ENCODE measurements at regions not wholly inside any gene's neighbourhood (a gene's known extent, or its start where the extent isn't known, plus 50 kb on each side); places are given as distances from the start of the nearest gene placed in this dataset.

DNA sequence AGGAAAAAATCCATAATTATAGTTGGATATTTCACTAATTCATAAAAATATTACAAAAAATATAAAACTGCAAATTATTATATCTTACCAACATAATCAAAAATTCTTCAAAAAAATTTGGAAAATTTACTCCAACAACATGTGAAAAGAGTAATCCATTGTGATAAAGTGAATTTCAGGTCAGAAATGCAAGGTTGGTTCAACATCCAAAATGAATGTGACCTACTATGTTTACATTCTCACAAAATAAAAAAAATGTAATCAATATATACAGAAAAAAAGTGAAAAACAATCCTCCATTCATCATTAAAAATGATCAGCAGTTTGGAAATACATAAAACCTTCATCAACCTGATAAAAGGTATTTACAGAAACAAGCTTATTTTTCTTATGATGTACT lies 1252.2 kb downstream of the JRKL start:
- no peak overlapping the region for H3K4me2 ChIP-seq (ENCODE audit: control insufficient read depth, extremely low read depth, insufficient read depth, low read depth, low read length)
- no peak for TF ChIP-seq EZH2 (IDR thresholded peaks at IDR 0.05; ENCODE audit: low read length)
- TF ChIP-seq, protein P1, sequence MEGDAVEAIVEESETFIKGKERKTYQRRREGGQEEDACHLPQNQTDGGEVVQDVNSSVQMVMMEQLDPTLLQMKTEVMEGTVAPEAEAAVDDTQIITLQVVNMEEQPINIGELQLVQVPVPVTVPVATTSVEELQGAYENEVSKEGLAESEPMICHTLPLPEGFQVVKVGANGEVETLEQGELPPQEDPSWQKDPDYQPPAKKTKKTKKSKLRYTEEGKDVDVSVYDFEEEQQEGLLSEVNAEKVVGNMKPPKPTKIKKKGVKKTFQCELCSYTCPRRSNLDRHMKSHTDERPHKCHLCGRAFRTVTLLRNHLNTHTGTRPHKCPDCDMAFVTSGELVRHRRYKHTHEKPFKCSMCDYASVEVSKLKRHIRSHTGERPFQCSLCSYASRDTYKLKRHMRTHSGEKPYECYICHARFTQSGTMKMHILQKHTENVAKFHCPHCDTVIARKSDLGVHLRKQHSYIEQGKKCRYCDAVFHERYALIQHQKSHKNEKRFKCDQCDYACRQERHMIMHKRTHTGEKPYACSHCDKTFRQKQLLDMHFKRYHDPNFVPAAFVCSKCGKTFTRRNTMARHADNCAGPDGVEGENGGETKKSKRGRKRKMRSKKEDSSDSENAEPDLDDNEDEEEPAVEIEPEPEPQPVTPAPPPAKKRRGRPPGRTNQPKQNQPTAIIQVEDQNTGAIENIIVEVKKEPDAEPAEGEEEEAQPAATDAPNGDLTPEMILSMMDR (optimal IDR thresholded peaks at IDR 0.05 in 1 of 3, IDR thresholded peaks at IDR 0.05 in 1 of 3, conservative IDR thresholded peaks at IDR 0.05 in 1 of 3; ENCODE audit: extremely low read depth in 1 of 3, insufficient read depth in 2 of 3, low read length in 3 of 3): no peak
- H3K9ac ChIP-seq (ENCODE audit: control insufficient read depth, extremely low read depth, insufficient read depth, low read length): no peak overlapping the region
- no peaks in the 10 kb centered on the region for H3K9me1 ChIP-seq (ENCODE audit: control insufficient read depth, extremely low read depth, insufficient read depth, low read length)
- H3K27me3 ChIP-seq (ENCODE audit: control insufficient read depth, extremely low read depth, insufficient read depth, low read length): no peaks in the 10 kb centered on the region
- dilution Hi-C loops (cut with MboI; ENCODE audit: extremely low pct_ligation_motif_present, low sequenced_read_pairs): no loop called here
- no peak overlapping the region for H3K4me3 ChIP-seq (ENCODE audit: control insufficient read depth in 2 of 3, extremely low read depth in 1 of 3, insufficient read depth in 2 of 3, low read depth in 1 of 3, low read length in 3 of 3)
- no peak overlapping the region for H3K27ac ChIP-seq (ENCODE audit: control insufficient read depth, insufficient read depth, low read length)
- no peak for DNase-seq (ENCODE audit: low read depth, low spot score)
- no peaks in the 10 kb centered on the region for H3K4me1 ChIP-seq (ENCODE audit: control insufficient read depth, extremely low read depth, insufficient read depth, low read length)
- no peaks in the 10 kb centered on the region for H3K9me3 ChIP-seq (ENCODE audit: control insufficient read depth, low read depth, low read length)
- no peak overlapping the region for H2AFZ ChIP-seq (ENCODE audit: control insufficient read depth, low read length)
- no peak for FAIRE-seq
- no peaks in the 10 kb centered on the region for H3K79me2 ChIP-seq (ENCODE audit: control insufficient read depth, insufficient read depth, low read length)
- H3K36me3 ChIP-seq (ENCODE audit: control insufficient read depth in 2 of 2, extremely low read depth in 1 of 2, insufficient read depth in 2 of 2, low read length in 2 of 2): no peaks in the 10 kb centered on the region
- no peaks in the 10 kb centered on the region for H4K20me1 ChIP-seq (ENCODE audit: control insufficient read depth, extremely low read depth, insufficient read depth, low read length)

DNA sequence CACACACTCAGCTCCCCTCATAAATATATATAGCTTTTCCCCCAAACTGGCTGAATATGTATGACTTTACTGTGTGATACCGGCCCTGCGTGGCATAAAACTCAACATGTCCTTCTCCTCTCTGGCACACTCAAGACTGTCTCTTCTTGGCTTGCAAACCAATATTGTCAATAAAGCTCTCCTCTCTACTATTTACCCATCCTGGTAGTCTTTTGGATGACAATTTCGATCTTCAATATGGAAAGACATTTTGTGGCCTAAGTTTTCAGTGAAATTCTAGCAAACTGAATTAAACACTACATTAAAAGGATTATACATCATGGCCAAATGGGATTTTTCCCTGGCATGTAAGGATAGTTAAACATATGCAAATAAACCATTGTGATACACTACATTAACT lies 1255.9 kb downstream of the JRKL start:
- H3K27me3 ChIP-seq (ENCODE audit: control insufficient read depth, extremely low read depth, insufficient read depth, low read length): no peaks in the 10 kb centered on the region
- no peak for TF ChIP-seq EZH2 (IDR thresholded peaks at IDR 0.05; ENCODE audit: low read length)
- TF ChIP-seq, protein P1 (optimal IDR thresholded peaks at IDR 0.05 in 1 of 3, IDR thresholded peaks at IDR 0.05 in 1 of 3, conservative IDR thresholded peaks at IDR 0.05 in 1 of 3; ENCODE audit: extremely low read depth in 1 of 3, insufficient read depth in 2 of 3, low read length in 3 of 3): no peak
- H3K9ac ChIP-seq (ENCODE audit: control insufficient read depth, extremely low read depth, insufficient read depth, low read length): no peak overlapping the region
- H3K9me3 ChIP-seq (ENCODE audit: control insufficient read depth, low read depth, low read length): no peaks in the 10 kb centered on the region
- DNase-seq (ENCODE audit: low read depth, low spot score): no peak
- no peaks in the 10 kb centered on the region for H3K9me1 ChIP-seq (ENCODE audit: control insufficient read depth, extremely low read depth, insufficient read depth, low read length)
- H3K79me2 ChIP-seq (ENCODE audit: control insufficient read depth, insufficient read depth, low read length): no peaks in the 10 kb centered on the region
- FAIRE-seq: no peak
- dilution Hi-C loops (cut with MboI; ENCODE audit: extremely low pct_ligation_motif_present, low sequenced_read_pairs): no loop called here
- H3K4me3 ChIP-seq (ENCODE audit: control insufficient read depth in 2 of 3, extremely low read depth in 1 of 3, insufficient read depth in 2 of 3, low read depth in 1 of 3, low read length in 3 of 3): no peak overlapping the region
- H2AFZ ChIP-seq (ENCODE audit: control insufficient read depth, low read length): no peak overlapping the region
- H3K4me1 ChIP-seq (ENCODE audit: control insufficient read depth, extremely low read depth, insufficient read depth, low read length): no peaks in the 10 kb centered on the region
- H3K27ac ChIP-seq (ENCODE audit: control insufficient read depth, insufficient read depth, low read length): no peak overlapping the region
- no peak overlapping the region for H3K4me2 ChIP-seq (ENCODE audit: control insufficient read depth, extremely low read depth, insufficient read depth, low read depth, low read length)
- no peaks in the 10 kb centered on the region for H4K20me1 ChIP-seq (ENCODE audit: control insufficient read depth, extremely low read depth, insufficient read depth, low read length)
- no peaks in the 10 kb centered on the region for H3K36me3 ChIP-seq (ENCODE audit: control insufficient read depth in 2 of 2, extremely low read depth in 1 of 2, insufficient read depth in 2 of 2, low read length in 2 of 2)
